ENCODE measurements at regions not wholly inside any gene's neighbourhood (a gene's known extent, or its start where the extent isn't known, plus 50 kb on each side); places are given as distances from the start of the nearest gene placed in this dataset.

GRCh38 chr1:208844158-208844557 lies 600.0 kb upstream of the PLXNA2 start:
- no peak for DNase-seq (ENCODE audit: low read depth)

- DNase-seq (ENCODE audit: low read depth) = no peak
Measured at GRCh38 chr1:208848854-208849253, 604.7 kb upstream of the PLXNA2 start.

- no peak for DNase-seq (ENCODE audit: low read depth)
Measured at GRCh38 chr1:208850442-208850841, 606.3 kb upstream of the PLXNA2 start.

- DNase-seq (ENCODE audit: low read depth) = no peak
Measured at GRCh38 chr1:208851366-208851765, 607.2 kb upstream of the PLXNA2 start.

GRCh38 chr1:208852911-208853310 lies 608.7 kb upstream of the PLXNA2 start:
- no peak for DNase-seq (ENCODE audit: low read depth)

GRCh38 chr1:208855403-208855802 lies 611.2 kb upstream of the PLXNA2 start:
- no peak for DNase-seq (ENCODE audit: low read depth)

GRCh38 chr1:208857465-208857864 lies 613.3 kb upstream of the PLXNA2 start:
- no peak for DNase-seq (ENCODE audit: low read depth)

GRCh38 chr1:208858738-208859137 lies 614.6 kb upstream of the PLXNA2 start:
- no peak for DNase-seq (ENCODE audit: low read depth)

- peak; percentile 70 for DNase-seq (ENCODE audit: low read depth)
Measured at GRCh38 chr1:208864366-208864965, 620.3 kb upstream of the PLXNA2 start.

GRCh38 chr1:208866386-208866955 lies 622.3 kb upstream of the PLXNA2 start:
- no peak for DNase-seq (ENCODE audit: low read depth)

- DNase-seq (ENCODE audit: low read depth) = peak; percentile 47
Measured at GRCh38 chr1:208868554-208868953, 624.4 kb upstream of the PLXNA2 start.

- DNase-seq (ENCODE audit: low read depth) = no peak
Measured at GRCh38 chr1:208874915-208875314, 630.7 kb upstream of the PLXNA2 start.

- no peak for DNase-seq (ENCODE audit: low read depth)
Measured at GRCh38 chr1:208879022-208879421, 634.8 kb upstream of the PLXNA2 start.

GRCh38 chr1:208880433-208881100 lies 636.4 kb upstream of the PLXNA2 start:
- peak; percentile 70 for DNase-seq (ENCODE audit: low read depth)

- DNase-seq (ENCODE audit: low read depth) = peak; percentile 46
Measured at GRCh38 chr1:208885060-208885459, 640.9 kb upstream of the PLXNA2 start.

- DNase-seq (ENCODE audit: low read depth) = no peak
Measured at GRCh38 chr1:208885650-208886049, 641.5 kb upstream of the PLXNA2 start.

- peak; percentile 14 for DNase-seq (ENCODE audit: low read depth)
Measured at GRCh38 chr1:208888376-208888775, 644.2 kb upstream of the PLXNA2 start.

- DNase-seq (ENCODE audit: low read depth) = no peak
Measured at GRCh38 chr1:208892147-208892546, 648.0 kb upstream of the PLXNA2 start.

GRCh38 chr1:208893251-208893650 lies 649.1 kb upstream of the PLXNA2 start:
- no peak for DNase-seq (ENCODE audit: low read depth)

GRCh38 chr1:208895181-208895580 lies 651.0 kb upstream of the PLXNA2 start:
- no peak for DNase-seq (ENCODE audit: low read depth)

- no peak for DNase-seq (ENCODE audit: low read depth)
Measured at GRCh38 chr1:208895820-208896219, 651.6 kb upstream of the PLXNA2 start.

- DNase-seq (ENCODE audit: low read depth) = no peak
Measured at GRCh38 chr1:208896768-208897167, 652.6 kb upstream of the PLXNA2 start.

GRCh38 chr1:208899438-208899837 lies 655.3 kb upstream of the PLXNA2 start:
- DNase-seq (ENCODE audit: low read depth) = no peak

Measured in EH (cell line).